HG03280 (cell line): ENCODE measurements at regions not wholly inside any gene's neighbourhood (a gene's known extent, or its start where the extent isn't known, plus 50 kb on each side); places are given as distances from the start of the nearest gene placed in this dataset.
"Not testable (repeated sequence)": the region's sequence is repeated elsewhere in the genome, so short reads cannot be mapped to it uniquely, and the experiment has no call there.

ENCODE experiments used
- ATAC-seq: cut with Tn5 transposase; IDR thresholded peaks from one replicate; pipeline ENCODE4 v1.9.1; 2021; ENCODE audit warnings: mild to moderate bottlenecking, moderate library complexity; ENCODE audit not compliant: unreplicated experiment

DNA sequence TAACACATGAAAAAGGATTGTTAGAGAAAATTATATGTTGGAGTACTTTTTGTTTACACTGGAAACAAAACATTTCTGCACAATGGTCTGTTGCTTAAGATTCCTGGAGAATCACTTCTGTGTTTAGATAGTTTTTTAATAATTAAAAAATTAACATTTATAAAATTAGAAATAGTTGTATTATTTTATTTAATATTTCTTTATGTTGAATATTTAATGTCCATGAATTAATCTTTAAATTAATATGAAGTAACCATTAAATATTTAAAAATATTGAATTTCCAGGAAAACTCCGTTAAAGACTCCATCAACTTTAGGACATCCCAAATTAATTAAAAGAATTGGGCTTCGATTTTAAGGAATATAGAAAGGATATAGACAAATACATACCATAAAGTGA lies 797.1 kb upstream of the GALNTL6 start:
- ATAC-seq = no peak

GRCh38 chr4:171015441-171015840 lies 797.8 kb upstream of the GALNTL6 start:
- no peak for ATAC-seq

DNA sequence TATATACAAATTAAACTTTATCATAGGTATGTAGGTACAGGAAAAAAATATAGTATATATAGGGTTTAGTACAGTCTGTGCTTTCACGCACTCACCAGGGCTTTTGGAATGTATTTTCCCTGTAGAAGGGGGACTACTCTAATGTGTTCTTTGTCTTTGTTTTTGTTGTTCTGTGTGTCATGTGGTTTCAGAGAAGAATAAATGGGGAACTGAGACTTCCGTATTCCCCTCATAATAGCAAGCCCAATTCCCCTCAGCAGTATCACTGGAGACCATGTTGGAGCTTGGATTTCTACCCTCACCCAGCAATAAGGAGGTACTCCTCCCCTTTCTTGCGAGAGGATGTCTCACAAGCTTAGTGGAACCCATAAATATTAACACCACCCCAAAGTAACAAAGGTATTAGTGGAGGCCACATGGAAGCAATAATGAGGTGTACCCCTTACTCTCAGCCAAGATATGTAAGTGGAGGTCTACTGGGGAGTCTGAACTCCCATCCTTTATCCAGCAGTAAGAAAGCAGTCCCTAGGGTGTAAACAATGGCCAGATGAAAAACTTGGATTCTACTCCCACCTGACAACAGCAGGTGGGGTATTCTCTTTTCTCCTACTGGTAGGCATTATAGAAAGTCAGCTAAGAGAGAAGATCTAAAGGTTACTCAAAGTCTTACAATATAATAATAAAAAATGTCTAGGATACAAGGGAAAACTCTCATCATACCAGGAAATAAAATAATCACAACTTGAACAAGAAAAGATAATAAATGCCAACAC lies 805.4 kb upstream of the GALNTL6 start:
- ATAC-seq = no peak

- no peak for ATAC-seq
Measured at GRCh38 chr4:171002246-171002645, 811.0 kb upstream of the GALNTL6 start.

- peak; percentile 81 for ATAC-seq
Measured at GRCh38 chr4:170990989-170991589, 822.1 kb upstream of the GALNTL6 start.

- ATAC-seq = no peak
Measured at GRCh38 chr4:170988446-170988845, 824.8 kb upstream of the GALNTL6 start.

- no peak for ATAC-seq
Measured at GRCh38 chr4:170979736-170980135, 833.5 kb upstream of the GALNTL6 start.

GRCh38 chr4:170978990-170979389 lies 834.2 kb upstream of the GALNTL6 start:
- ATAC-seq = no peak

DNA sequence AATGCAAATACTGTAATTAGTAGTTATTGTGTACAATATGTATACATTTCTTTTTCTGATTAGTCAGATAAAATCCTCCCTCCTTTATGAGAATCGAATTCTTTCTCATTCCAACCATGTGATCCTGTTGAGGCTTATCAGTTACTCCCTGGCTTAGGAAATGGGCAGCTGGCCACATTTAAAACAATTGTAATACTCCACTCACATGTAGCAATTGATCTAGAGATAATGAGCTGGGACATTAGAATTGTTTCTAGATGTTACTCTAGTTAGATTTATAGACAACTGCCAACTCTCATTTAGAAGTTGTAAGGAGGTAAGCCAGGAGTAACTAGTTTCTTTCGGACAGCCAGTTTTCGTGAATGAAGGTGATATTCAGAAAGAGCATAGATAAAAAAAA lies 859.3 kb upstream of the AADAT start:
- ATAC-seq = no peak

GRCh38 chr4:170940043-170940724 lies 850.4 kb upstream of the AADAT start:
- no peak for ATAC-seq

GRCh38 chr4:170938588-170938987 lies 848.8 kb upstream of the AADAT start:
- no peak for ATAC-seq

- no peak for ATAC-seq
Measured at GRCh38 chr4:170931321-170931720, 841.6 kb upstream of the AADAT start.

- no peak for ATAC-seq
Measured at GRCh38 chr4:170888660-170889059, 798.9 kb upstream of the AADAT start.

GRCh38 chr4:170887396-170887795 lies 797.6 kb upstream of the AADAT start:
- no peak for ATAC-seq

DNA sequence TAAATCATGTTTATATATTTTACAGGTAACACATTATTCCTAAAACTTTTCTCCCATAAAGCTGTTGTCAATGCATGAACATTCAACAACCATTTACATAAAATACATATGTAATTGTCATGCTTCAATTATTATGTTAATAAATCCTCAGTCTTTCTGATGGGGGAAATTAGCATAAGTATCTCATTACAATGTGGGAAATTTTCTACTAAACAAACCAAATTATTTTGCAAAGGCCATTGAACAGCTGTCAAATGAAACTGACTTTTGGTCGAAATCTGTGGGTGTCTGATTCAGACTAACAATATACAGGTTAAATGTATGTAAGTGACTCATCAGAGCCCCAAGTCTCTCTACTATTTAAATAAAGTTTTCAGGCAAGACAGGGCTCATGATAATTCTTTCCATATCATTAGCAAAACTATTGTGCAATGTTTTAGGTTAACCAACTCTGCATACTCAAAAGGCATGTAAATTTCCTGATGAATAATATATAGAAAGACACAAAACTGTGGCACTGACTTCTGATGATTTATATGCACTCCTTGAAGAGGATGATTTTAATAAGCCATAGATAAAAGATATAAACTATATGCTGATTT lies 795.3 kb upstream of the AADAT start:
- no peak for ATAC-seq

DNA sequence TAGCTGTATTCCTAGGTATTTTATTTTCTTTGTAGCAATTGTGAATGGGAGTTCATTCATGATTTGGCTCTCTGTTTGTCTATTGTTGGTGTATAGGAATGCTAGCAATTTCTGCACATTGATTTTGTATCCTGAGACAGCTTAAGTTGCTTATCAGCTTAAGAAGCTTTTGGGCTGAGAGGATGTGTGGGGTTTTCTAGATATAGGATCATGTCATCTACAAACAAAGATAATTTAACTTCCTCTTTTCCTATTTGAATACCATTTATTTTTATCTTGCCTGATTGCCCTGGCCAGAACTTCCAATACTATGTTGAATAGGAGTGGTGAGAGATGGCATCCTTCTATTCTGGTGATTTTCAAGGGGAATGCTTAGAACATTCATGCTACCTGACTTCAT lies 791.9 kb upstream of the AADAT start:
- not testable (repeated sequence) for ATAC-seq

DNA sequence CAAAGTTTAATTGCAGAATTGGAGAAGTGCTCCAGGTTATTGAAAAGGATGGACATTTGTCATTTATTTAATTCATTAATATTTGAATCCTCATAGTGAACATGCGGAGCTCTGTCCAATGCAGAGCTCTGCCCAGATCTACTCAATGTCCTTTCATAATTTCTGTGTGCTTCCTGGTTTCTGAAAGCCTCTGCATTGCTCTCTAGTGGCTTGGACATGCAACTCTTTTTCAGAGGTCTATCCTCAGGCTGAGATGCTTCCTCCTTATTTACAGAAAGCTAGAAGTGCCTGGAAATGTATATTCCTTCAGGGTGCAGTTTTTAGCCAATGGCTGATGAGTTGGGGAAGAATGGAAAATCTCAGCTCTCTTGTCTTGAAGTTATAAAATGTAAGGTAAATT lies 786.1 kb upstream of the AADAT start:
- no peak for ATAC-seq

GRCh38 chr4:170872794-170873193 lies 783.0 kb upstream of the AADAT start:
- ATAC-seq = no peak

DNA sequence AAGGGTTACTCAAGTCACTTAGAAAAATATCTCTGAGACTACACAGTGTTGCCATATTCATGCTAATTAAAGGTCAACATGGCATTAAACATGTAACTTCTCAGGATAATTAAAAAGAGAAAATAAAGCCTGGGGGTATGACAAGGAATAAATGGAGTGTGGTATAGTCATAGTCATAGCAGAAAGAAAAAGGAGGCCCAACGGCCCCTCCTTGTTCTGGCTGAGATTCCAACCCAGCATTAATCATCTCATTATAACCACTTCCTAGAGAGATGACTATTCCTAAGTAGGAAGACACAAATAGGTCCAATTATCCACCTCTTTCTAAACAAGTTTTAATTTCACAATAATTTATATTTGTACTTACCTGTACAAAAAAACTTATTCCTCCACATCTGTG lies 778.4 kb upstream of the AADAT start:
- no peak for ATAC-seq

DNA sequence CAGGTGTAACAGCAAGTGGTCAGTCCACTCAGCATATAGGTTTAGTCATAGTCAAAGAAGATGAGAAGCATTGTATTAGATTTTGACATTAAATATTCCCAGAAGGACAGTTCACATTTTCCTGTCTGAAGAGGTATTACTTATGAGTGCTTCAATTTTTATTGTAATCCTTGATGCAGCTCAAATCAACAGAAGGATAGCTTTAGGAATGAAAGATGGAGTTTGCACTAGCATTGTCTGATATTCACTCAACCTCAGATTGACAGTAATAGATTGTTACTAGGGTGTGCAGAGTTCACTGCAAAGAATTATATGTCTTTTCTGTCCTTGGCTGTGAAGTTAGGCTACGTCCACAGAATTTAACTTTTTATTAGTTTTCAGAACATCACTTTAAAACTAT lies 764.3 kb upstream of the AADAT start:
- ATAC-seq = no peak

DNA sequence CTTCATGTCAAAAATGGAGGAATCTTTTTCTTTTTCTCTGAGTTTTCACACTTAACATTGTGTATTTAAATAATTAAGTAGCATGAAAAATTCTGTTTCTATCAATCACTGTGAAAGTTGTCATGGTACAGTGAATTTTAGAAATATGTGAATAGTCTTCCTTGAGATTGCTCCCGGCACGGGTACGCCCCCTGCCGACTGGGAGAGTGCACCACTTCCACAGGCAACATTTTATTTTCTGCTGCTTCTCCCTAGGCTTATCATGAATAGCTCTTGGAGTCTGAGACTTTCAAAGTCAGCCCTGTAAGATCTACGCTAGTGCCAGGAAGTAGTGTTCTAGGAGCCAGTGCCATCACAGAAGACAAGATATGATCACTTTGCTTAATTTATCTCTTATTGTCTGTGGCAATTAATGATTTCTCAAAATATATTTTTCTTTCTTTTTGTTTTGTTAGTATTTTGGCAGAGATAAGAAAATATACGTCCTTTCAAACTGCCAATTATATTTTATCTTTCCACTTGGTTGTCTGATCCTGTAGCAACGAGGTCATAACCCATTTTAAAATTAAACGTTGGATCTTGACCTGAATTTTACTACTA lies 763.8 kb upstream of the AADAT start:
- ATAC-seq = peak; percentile 69
